PFSK-1 (cell line): ENCODE measurements at regions not wholly inside any gene's neighbourhood (a gene's known extent, or its start where the extent isn't known, plus 50 kb on each side); places are given as distances from the start of the nearest gene placed in this dataset.

Experiments
- FOXP2 ChIP-seq: optimal IDR thresholded peaks from 2 replicates; pipeline ENCODE3; 2011; ENCODE audit warnings: borderline replicate concordance, control low read depth, inconsistent platforms; ENCODE audit not compliant: insufficient read depth; ENCODE audit errors: extremely low read length, extremely low read depth
- POLR2AphosphoS5 ChIP-seq: IDR thresholded peaks from 2 replicates; pipeline ENCODE4 v1.6.1; 2012; ENCODE audit warnings: low read depth, mild to moderate bottlenecking, control low read depth, low read length, moderate library complexity
- REST ChIP-seq, 2 experiments: IDR thresholded peaks; 2 replicates each; pipeline versions ENCODE4 v1.6.1 to v1.8.0; 2011 to 2012; ENCODE audit warnings: low read depth in 2 of 2, low read length in 2 of 2, control low read depth in 1 of 2, inconsistent platforms in 1 of 2, mild to moderate bottlenecking in 1 of 2, moderate library complexity in 1 of 2; ENCODE audit not compliant: insufficient read depth in 1 of 2
- SIN3A ChIP-seq: IDR thresholded peaks from 2 replicates; pipeline ENCODE4 v1.6.1; 2012; ENCODE audit warnings: mild to moderate bottlenecking, low read length, moderate library complexity, borderline replicate concordance; ENCODE audit not compliant: insufficient read depth
- TAF1 ChIP-seq: IDR thresholded peaks from 2 replicates; pipeline ENCODE4 v1.6.1; 2012; ENCODE audit warnings: low read length, control low read depth, borderline replicate concordance; ENCODE audit not compliant: insufficient read depth

GRCh38 chr4:180341926-180342325, 1901.3 kb upstream of the TENM3 start:
- TF ChIP-seq POLR2AphosphoS5 (no peak), TAF1 (no peak), REST (IDR thresholded peaks at IDR 0.05; ENCODE audit: insufficient read depth in 1 of 2, low read depth in 2 of 2, low read length in 2 of 2) (no peak), SIN3A (no peak), FOXP2 (no peak)
